Fibroblast of gingiva (primary cell): ENCODE measurements at regions not wholly inside any gene's neighbourhood (a gene's known extent, or its start where the extent isn't known, plus 50 kb on each side); places are given as distances from the start of the nearest gene placed in this dataset.
"Not testable (repeated sequence)": the region's sequence is repeated elsewhere in the genome, so short reads cannot be mapped to it uniquely, and the experiment has no call there.

ENCODE experiments used
- DNase-seq: peaks from one replicate; pipeline ENCODE4 v3.0.0-alpha.2; 2011; ENCODE audit warnings: low read depth

GRCh38 chr3:8311321-8311720, 190.3 kb upstream of the LMCD1 start:
- DNase-seq: no peak

- no peak for DNase-seq
These were observed 188.9 kb upstream of the LMCD1 start for GRCh38 chr3:8312685-8313084.

GRCh38 chr3:8313560-8314267, 187.9 kb upstream of the LMCD1 start:
- DNase-seq: no peak

- not testable (repeated sequence) for DNase-seq
These were observed 186.1 kb upstream of the LMCD1 start for GRCh38 chr3:8315526-8315925.

- peak; percentile 11 for DNase-seq
These were observed 183.7 kb upstream of the LMCD1 start for GRCh38 chr3:8317661-8318649.

GRCh38 chr3:8319935-8320634, 181.5 kb upstream of the LMCD1 start:
- DNase-seq: no peak

- DNase-seq: no peak
These were observed 180.7 kb upstream of the LMCD1 start for GRCh38 chr3:8320711-8321458.

DNA sequence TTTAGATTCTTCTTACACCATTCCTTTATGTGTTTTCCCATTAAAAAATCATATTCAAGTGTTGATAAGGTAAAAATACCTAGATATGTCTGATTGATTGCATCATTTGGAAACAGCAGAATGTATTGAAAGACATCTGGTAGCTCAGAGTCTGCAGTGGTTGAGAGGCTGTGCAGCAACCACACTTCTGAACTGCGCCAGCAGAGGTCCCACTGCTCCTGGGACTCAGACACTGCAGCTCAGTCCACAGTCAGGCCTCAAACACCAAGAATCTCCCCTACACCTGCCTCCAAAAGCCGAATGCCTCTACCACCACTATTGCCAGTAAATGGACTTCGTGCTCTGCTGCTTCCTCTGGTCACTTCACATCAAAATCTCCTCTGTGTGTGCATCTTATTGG, 176.9 kb upstream of the LMCD1 start:
- DNase-seq: peak; percentile 3

DNA sequence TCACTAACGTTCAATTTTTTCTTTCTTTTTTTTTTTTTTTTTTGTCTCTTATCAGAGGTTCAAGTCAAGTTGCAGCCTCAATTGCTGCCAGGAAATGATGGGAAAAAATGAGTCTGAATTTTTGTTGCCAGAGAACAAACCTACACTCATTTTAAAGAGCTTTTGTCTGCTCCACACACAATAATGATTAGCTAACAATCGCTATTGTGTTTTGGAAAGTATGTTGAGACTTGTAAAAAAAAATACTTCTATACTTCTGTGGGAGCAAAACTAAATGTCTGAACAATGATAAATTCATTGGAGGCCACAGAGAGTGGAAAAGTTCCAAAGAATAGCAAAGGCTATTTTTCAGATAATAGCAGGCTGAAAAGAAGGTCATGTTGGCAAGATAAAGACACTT, 176.3 kb upstream of the LMCD1 start:
- no peak for DNase-seq

DNA sequence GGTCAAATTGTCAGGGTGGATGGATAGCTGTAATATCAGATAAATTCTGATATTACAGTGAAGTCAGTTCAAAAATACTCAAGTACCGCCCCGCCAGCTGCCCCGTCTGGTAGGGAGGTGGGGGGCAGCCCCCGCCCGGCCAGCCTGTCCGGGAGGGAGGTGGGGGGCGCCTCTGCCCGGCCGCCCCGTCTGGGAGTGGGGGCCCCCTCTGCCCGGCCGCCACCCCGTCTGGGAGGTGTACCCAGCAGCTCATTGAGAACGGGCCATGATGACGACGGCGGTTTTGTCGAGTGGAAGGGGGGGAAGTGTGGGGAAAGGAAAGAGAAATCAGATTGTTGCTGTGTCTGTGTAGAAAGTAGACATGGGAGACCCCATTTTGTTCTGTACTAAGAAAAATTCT, 175.8 kb upstream of the LMCD1 start:
- not testable (repeated sequence) for DNase-seq

- DNase-seq: no peak
These were observed 173.9 kb upstream of the LMCD1 start for GRCh38 chr3:8327739-8328138.

DNA sequence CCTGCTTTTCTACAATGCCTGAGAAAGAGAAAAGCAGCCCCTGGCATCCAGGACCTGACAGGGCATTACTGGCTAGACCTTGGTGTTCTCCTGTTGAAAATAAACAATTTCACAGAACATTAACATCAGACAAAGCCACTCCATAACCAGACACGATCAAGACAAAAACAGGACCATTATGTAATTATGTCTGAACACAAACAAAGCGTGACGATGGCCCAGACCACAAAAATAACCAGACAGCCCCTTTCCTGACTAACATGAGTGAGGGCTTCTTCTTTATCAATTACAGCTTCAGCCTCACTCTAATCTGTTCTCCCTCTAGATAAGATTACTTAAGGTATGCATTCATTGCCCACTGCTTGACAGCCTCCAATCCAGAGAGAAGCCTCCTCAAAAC, 172.7 kb upstream of the LMCD1 start:
- no peak for DNase-seq

- DNase-seq: no peak
These were observed 172.0 kb upstream of the LMCD1 start for GRCh38 chr3:8329598-8329997.

DNA sequence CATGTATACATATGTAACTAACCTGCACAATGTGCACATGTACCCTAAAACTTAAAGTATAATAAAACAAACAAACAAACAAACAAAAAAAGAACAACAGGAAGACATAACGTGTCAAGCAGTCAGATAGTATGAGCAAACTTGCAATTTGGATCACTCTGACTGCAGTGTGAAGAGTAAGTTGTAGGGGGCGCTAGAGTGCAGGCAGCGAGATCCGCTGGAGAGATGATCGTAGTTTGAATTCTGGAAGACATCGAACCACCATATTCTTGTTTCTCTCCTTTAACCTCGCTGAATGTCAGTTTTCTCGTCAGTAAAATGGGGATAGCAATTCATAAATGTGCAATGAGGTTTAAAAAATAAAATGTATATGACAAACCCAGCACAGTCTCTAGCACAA, 165.2 kb upstream of the LMCD1 start:
- no peak for DNase-seq

DNA sequence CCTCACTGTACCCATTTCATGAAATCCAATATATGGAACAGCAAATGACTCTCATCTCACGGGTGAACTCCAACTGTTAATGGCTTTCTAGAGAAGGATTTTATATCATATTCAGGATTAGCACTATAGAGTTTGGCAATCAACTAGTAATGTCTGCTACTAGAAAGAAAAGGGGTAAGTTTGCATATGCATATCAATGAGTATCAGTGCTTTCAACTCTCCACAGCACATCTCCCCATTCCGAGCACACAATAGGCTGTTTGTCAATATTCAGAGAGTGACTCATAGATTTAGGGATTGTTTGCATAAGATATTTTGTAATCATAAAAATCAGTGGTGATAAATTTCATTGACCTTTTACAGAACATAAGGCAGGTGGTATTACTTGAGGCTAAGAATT, 163.2 kb upstream of the LMCD1 start:
- no peak for DNase-seq

- DNase-seq: no peak
These were observed 159.8 kb upstream of the LMCD1 start for GRCh38 chr3:8341821-8342247.

GRCh38 chr3:8343058-8343457, 158.6 kb upstream of the LMCD1 start:
- no peak for DNase-seq

- DNase-seq: no peak
These were observed 156.2 kb upstream of the LMCD1 start for GRCh38 chr3:8345398-8345797.

GRCh38 chr3:8348076-8348475, 153.5 kb upstream of the LMCD1 start:
- no peak for DNase-seq

- DNase-seq: no peak
These were observed 149.1 kb upstream of the LMCD1 start for GRCh38 chr3:8352475-8352874.

- no peak for DNase-seq
These were observed 148.3 kb upstream of the LMCD1 start for GRCh38 chr3:8353364-8353763.

DNA sequence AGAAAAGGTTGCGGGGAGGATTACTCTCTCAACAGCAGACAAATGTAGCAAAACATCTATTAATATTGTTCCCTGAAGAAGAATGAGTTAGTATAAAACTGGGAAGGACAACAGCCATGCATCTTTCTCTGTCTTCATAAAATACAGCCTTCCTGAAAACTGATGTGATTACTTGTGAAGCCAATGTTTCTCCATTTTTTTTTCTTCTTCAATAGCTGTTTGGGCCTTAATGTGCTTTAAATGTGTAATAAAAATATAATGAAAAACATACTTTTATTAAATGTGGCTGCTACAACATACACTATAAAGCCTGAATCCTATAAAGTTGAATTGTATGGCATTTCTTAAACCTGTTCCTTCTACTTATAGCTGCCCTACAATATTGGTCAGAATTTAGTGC, 146.3 kb upstream of the LMCD1 start:
- DNase-seq: no peak
